Muscle layer of colon (tissue), 2 donors: ENCODE measurements at regions not wholly inside any gene's neighbourhood (a gene's known extent, or its start where the extent isn't known, plus 50 kb on each side); places are given as distances from the start of the nearest gene placed in this dataset.
"Not testable (repeated sequence)": the region's sequence is repeated elsewhere in the genome, so short reads cannot be mapped to it uniquely, and the experiment has no call there.

Experiments used
- H3K27ac ChIP-seq: one replicate; pipeline ENCODE4 v1.7.0; 2013; ENCODE audit warnings: low read depth, mild to moderate bottlenecking, low read length, moderate library complexity
- H3K27me3 ChIP-seq, 2 donors: one replicate each; pipeline ENCODE4 v1.7.0; 2013; ENCODE audit warnings: low read length in 2 of 2, mild to moderate bottlenecking in 2 of 2; ENCODE audit not compliant: insufficient read depth in 2 of 2, control insufficient read depth in 1 of 2
- H3K36me3 ChIP-seq: one replicate; pipeline ENCODE4 v1.7.0; 2013; ENCODE audit warnings: mild to moderate bottlenecking, low read length; ENCODE audit not compliant: insufficient read depth
- H3K4me1 ChIP-seq: one replicate; pipeline ENCODE4 v1.7.0; 2013; ENCODE audit warnings: mild to moderate bottlenecking, low read length; ENCODE audit not compliant: insufficient read depth
- H3K4me3 ChIP-seq, 2 donors: one replicate each; pipeline ENCODE4 v1.7.0; 2013; ENCODE audit warnings: low read length in 2 of 2, low read depth in 1 of 2, mild to moderate bottlenecking in 1 of 2, moderate library complexity in 1 of 2
- H3K9ac ChIP-seq: one replicate; pipeline ENCODE4 v1.7.0; 2013; ENCODE audit warnings: low read length
- H3K9me3 ChIP-seq: one replicate; pipeline ENCODE4 v1.7.0; 2013; ENCODE audit warnings: mild to moderate bottlenecking, low read length
- donor health status: abdominal sarcoma.
- donor health status: Adenocarcinoma of cecum.

GRCh38 chr11:26936109-26936508 lies 57.8 kb upstream of the FIBIN start:
- Histone ChIP-seq H3K9ac (no peak overlapping the region), H3K36me3 (no peaks in the 10 kb centered on the region), H3K9me3 (no peaks in the 10 kb centered on the region), H3K4me3 (no peak overlapping the region), H3K27me3 (no peaks in the 10 kb centered on the region), H3K4me1 (peaks cover under 1% of the 10 kb centered on the region), H3K27ac (no peak overlapping the region)

GRCh38 chr11:26937386-26937785 lies 56.5 kb upstream of the FIBIN start:
- Histone ChIP-seq H3K4me1 (no peaks in the 10 kb centered on the region), H3K36me3 (no peaks in the 10 kb centered on the region), H3K9ac (no peak overlapping the region), H3K27me3 (no peaks in the 10 kb centered on the region), H3K4me3 (no peak overlapping the region), H3K9me3 (no peaks in the 10 kb centered on the region), H3K27ac (no peak overlapping the region)

GRCh38 chr11:26940501-26940900 lies 53.4 kb upstream of the FIBIN start:
- H3K36me3 ChIP-seq, H3K9me3 ChIP-seq, H3K27ac ChIP-seq, H3K27me3 ChIP-seq, H3K4me3 ChIP-seq, H3K4me1 ChIP-seq, H3K9ac ChIP-seq: not testable (repeated sequence)

- H3K27ac ChIP-seq: no peak overlapping the region
- no peaks in the 10 kb centered on the region for H3K36me3 ChIP-seq
- H3K9me3 ChIP-seq: no peaks in the 10 kb centered on the region
- H3K4me3 ChIP-seq: no peak overlapping the region
- H3K27me3 ChIP-seq: no peaks in the 10 kb centered on the region
- peaks cover 22% of the 10 kb centered on the region for H3K4me1 ChIP-seq
- H3K9ac ChIP-seq: no peak overlapping the region
These were observed 51.6 kb upstream of the FIBIN start for GRCh38 chr11:26942356-26942755.

GRCh38 chr11:26943636-26944035 lies 50.3 kb upstream of the FIBIN start:
- no peaks in the 10 kb centered on the region for H3K36me3 ChIP-seq
- no peaks in the 10 kb centered on the region for H3K27me3 ChIP-seq
- H3K9ac ChIP-seq: no peak overlapping the region
- H3K27ac ChIP-seq: no peak overlapping the region
- H3K4me3 ChIP-seq: no peak overlapping the region
- H3K4me1 ChIP-seq: peaks cover 31% of the 10 kb centered on the region
- no peaks in the 10 kb centered on the region for H3K9me3 ChIP-seq
